Prostate gland (tissue), 2 donors: ENCODE measurements at regions not wholly inside any gene's neighbourhood (a gene's known extent, or its start where the extent isn't known, plus 50 kb on each side); places are given as distances from the start of the nearest gene placed in this dataset.

Experiments
- DNase-seq: peaks from one replicate; pipeline ENCODE4 v3.0.0-alpha.2; 2019; ENCODE audit warnings: low spot score
- H3K27ac ChIP-seq, 2 donors: fragments of 200-600 bp; sonication (generic); 2 replicates each; pipeline ENCODE4 v1.5.1; 2017 to 2019
- H3K27me3 ChIP-seq: fragments of 200-600 bp; sonication (generic); replicated peaks from 2 replicates; pipeline ENCODE4 v1.5.1; 2019; ENCODE audit not compliant: insufficient read depth
- H3K36me3 ChIP-seq, 2 donors: fragments of 200-600 bp; sonication (generic); 1 replicate in 1 of 2; 2 replicates in 1 of 2; pipeline versions ENCODE4 v1.5.1 to v1.8.1; 2017 to 2019
- H3K4me1 ChIP-seq: fragments of 200-600 bp; sonication (generic); replicated peaks from 2 replicates; pipeline ENCODE4 v1.5.1; 2019
- H3K4me3 ChIP-seq, 2 donors: fragments of 200-600 bp; sonication (generic); 2 replicates each; pipeline ENCODE4 v1.5.1; 2017 to 2019
- H3K9me3 ChIP-seq: fragments of 200-600 bp; sonication (generic); 2 replicates; pipeline ENCODE4 v1.5.1; 2017
- POLR2A ChIP-seq: fragments of 450-650 bp; IDR thresholded peaks from one replicate; pipeline ENCODE4 v1.6.1; 2016; ENCODE audit warnings: antibody characterized with exemption, mild to moderate bottlenecking
- POLR2AphosphoS5 ChIP-seq: sonication (generic); formaldehyde crosslinking; IDR thresholded peaks from one replicate; pipeline ENCODE4 v1.6.1; 2017; ENCODE audit warnings: antibody characterized with exemption
- WGBS: methylation state at CpG from one replicate; pipeline ENCODE4 v1.1.5; 2018; 5-methylcytosine and 5-hydroxymethylcytosine counted together
- intact Hi-C: fragments of 100-400 bp; cut with DNase I; formaldehyde crosslinking; loops from one replicate; pipeline ENCODE4 v1.14.2; 2022
- TF ChIP-seq, protein P1 (sequence below), 4 experiments: fragments of 200-600 bp in 2 of 4; fragments of 450-650 bp in 2 of 4; sonication (generic) in 2 of 4; IDR thresholded peaks; 1 replicate in 3 of 4; 2 replicates in 1 of 4; pipeline ENCODE4 v1.5.1; 2016 to 2019; ENCODE audit warnings: antibody characterized with exemption in 4 of 4, mild to moderate bottlenecking in 2 of 4, moderate library complexity in 2 of 4

DNA sequence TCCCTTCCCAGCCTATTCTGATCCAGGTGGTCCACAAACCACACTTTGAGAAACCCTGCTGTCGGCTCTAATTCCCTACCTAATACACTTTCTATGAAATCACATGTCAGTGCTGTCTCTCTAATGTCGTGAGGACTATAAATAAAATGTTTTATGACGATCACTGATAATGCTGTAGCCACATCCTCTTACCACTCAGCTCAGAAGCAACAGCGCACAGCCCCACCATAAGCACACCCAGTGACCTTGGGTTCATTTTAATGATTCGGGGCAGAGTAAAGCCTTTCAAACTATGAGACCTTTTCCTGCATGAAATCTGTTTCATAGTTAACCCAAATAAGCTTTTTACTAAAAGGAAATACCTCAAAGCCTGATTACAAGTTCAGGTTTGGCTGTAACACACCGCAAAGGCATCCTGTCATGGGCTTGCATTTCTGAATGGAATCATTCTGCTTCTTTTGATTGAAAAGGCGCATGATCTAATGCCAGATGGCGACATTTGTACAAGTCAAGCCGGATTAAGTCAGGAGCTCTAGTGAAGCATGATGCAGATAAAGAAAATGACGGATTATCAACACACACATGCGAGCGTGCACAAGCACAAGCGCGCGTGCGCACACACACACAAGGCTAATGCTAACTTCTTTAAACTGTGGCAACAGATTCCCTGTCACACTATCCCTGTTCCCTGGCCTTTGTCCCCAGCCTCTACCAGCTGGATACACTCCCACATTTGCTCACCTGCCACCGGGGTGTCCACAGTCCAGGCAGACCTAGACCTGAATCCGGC lies 180.5 kb upstream of the PDE1C start:
- Histone ChIP-seq H3K9me3 (no peaks in the 10 kb centered on the region), H3K4me1 (no peaks in the 10 kb centered on the region), H3K27ac (no peak overlapping the region), H3K27me3 (no peaks in the 10 kb centered on the region), H3K4me3 (no peak overlapping the region), H3K36me3 (no peaks in the 10 kb centered on the region)
- intact Hi-C loops, result no loop called here
- 78% methylated on average over 18 of the region's 18 CpGs for WGBS
- DNase-seq, result no peak
- TF ChIP-seq POLR2AphosphoS5 (no peak), POLR2A (no peak)

DNA sequence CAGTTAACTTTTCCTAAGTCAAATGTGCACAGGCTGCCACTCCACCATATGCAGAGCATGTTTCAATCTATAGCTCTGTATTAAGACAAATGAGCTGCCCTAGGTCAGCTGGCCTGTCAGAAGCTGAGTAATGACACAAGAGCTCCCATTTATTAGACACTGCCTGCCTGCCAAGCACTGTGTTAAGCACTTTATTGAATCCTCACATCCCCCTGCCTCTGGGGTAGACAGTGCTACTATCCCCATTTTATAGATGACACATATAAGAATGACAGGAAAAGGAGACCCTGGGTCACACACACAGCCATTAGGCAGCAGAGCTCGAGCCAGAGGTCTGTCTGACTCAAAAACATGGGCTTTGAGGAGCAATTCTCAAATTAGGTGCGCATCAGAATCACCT lies 179.8 kb upstream of the PDE1C start:
- Histone ChIP-seq H3K4me1 (no peaks in the 10 kb centered on the region), H3K4me3 (no peak overlapping the region), H3K9me3 (no peaks in the 10 kb centered on the region), H3K27ac (no peak overlapping the region), H3K36me3 (no peaks in the 10 kb centered on the region), H3K27me3 (no peaks in the 10 kb centered on the region)
- intact Hi-C loops, result no loop called here
- WGBS, result 68% methylated on average over 2 of the region's 2 CpGs
- TF ChIP-seq POLR2A (no peak), POLR2AphosphoS5 (no peak)
- TF ChIP-seq, protein P1, sequence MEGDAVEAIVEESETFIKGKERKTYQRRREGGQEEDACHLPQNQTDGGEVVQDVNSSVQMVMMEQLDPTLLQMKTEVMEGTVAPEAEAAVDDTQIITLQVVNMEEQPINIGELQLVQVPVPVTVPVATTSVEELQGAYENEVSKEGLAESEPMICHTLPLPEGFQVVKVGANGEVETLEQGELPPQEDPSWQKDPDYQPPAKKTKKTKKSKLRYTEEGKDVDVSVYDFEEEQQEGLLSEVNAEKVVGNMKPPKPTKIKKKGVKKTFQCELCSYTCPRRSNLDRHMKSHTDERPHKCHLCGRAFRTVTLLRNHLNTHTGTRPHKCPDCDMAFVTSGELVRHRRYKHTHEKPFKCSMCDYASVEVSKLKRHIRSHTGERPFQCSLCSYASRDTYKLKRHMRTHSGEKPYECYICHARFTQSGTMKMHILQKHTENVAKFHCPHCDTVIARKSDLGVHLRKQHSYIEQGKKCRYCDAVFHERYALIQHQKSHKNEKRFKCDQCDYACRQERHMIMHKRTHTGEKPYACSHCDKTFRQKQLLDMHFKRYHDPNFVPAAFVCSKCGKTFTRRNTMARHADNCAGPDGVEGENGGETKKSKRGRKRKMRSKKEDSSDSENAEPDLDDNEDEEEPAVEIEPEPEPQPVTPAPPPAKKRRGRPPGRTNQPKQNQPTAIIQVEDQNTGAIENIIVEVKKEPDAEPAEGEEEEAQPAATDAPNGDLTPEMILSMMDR (IDR thresholded peaks at IDR 0.05), result no peak
- DNase-seq, result no peak

DNA sequence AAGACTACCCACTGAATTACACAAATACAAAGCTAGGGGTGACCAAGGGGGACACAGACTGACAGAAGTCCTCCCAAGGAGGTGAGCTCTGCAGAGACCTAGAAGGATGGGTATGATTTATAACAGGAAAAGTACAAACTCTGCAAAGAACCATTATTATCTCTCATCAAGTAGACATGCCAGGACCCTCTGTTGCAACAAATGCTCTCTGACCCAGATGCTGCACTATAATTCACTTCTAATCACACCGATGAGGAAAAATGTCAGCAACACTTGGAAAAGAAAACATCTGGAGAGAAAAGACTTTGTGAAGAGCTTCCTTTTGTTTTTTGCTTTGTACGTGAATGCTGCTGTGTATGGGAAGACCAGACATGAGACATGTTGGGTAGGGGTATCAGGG lies 178.3 kb upstream of the PDE1C start:
- 41% methylated on average over 2 of the region's 2 CpGs for WGBS

DNA sequence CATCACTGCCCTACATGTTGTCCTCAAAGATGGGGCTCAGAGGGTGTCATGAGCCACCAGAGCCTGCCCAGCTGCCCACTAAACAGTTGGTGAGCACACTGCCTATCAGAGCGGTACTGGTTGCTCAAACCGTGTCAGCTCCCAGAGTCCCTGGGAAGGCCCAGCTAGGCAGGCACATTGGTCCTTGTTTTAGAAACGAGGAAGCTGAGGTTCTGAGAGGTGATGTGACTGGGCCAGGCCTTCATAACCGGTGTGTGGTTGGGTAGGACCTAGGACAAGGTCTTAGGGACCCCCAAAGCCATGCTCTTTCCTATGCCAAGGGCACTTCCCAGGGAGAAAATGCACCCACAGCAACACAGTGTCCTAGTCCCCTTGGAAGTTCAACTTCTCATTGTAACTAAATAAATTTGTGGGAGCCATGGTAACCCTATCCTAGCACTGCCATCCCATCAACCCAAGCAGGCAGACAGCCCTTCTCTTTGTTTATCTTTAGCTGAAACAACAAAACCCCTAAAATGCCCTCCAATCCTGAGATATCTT lies 174.7 kb upstream of the PDE1C start:
- 93% methylated on average over 4 of the region's 4 CpGs for WGBS
- no peak for DNase-seq
- Histone ChIP-seq H3K27ac (no peak overlapping the region), H3K27me3 (no peaks in the 10 kb centered on the region), H3K36me3 (no peaks in the 10 kb centered on the region), H3K4me1 (no peaks in the 10 kb centered on the region), H3K9me3 (no peaks in the 10 kb centered on the region), H3K4me3 (no peak overlapping the region)
- intact Hi-C loops, result no loop called here
- TF ChIP-seq, protein P1 (IDR thresholded peaks at IDR 0.05), result no peak
- TF ChIP-seq POLR2A, result no peak
- TF ChIP-seq POLR2AphosphoS5, result no peak

More for the DNA sequence above, 178.3 kb upstream of the PDE1C start:
- TF ChIP-seq, protein P1 (IDR thresholded peaks at IDR 0.05), result no peak
- TF ChIP-seq POLR2A (no peak), POLR2AphosphoS5 (no peak)
- no peak for DNase-seq
- Histone ChIP-seq H3K27ac (no peak overlapping the region), H3K27me3 (no peaks in the 10 kb centered on the region), H3K36me3 (no peaks in the 10 kb centered on the region), H3K4me1 (no peaks in the 10 kb centered on the region), H3K9me3 (no peaks in the 10 kb centered on the region), H3K4me3 (no peak overlapping the region)
- intact Hi-C loops, result no loop called here

DNA sequence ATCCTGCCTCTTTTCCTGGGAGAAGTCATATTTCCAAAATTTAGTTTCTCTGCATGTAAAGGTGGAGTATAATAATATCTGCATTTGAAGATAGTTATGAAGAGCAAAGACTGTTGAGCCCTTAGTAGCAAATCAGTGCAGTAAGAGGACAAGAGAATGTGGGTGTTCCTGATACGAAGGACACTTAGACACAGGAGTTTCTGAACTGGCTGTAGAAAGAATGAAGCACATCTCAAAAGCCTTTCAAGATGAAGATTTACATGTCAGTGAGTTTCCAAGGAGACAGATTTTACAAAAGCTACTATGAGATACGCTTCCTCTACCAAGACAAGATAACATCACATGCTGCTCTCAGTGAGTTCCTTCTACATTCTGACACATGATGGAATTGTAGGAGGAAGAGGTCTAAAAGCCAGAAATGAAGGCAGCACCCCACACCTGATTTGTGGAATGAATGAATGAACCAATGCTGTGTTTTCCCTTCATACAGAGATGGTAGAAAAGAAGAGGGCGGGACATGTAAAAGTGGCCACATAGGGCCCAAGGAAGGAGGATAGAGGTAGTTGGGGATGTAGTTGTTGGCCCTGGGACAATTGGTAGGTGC lies 173.6 kb upstream of the PDE1C start:
- Histone ChIP-seq H3K4me1 (no peaks in the 10 kb centered on the region), H3K36me3 (no peaks in the 10 kb centered on the region), H3K27ac (no peak overlapping the region), H3K9me3 (no peaks in the 10 kb centered on the region), H3K27me3 (no peaks in the 10 kb centered on the region), H3K4me3 (no peak overlapping the region)
- DNase-seq, result no peak
- TF ChIP-seq POLR2AphosphoS5, result no peak
- TF ChIP-seq POLR2A, result no peak
- TF ChIP-seq, protein P1 (IDR thresholded peaks at IDR 0.05), result no peak
- 83% methylated on average over 3 of the region's 3 CpGs for WGBS
- intact Hi-C loops, result no loop called here
